SK-N-SH treated with all-trans-retinoic acid at 6 μM for 48 hours (cell line): ENCODE measurements at regions not wholly inside any gene's neighbourhood (a gene's known extent, or its start where the extent isn't known, plus 50 kb on each side); places are given as distances from the start of the nearest gene placed in this dataset.

Experiments used
- ATAC-seq: fragments of 200-7000 bp; cut with Tn5 transposase; 3 replicates; pipeline ENCODE4 v1.9.1; 2020; ENCODE audit warnings: mild to moderate bottlenecking, moderate library complexity
- ARNTL ChIP-seq: fragments of 450-650 bp; formaldehyde crosslinking; IDR thresholded peaks from 2 replicates; pipeline ENCODE4 v1.5.0; 2020; ENCODE audit warnings: low read depth, mild to moderate bottlenecking, moderate library complexity, borderline replicate concordance
- BACH2 ChIP-seq: fragments of 250-450 bp; sonication (Bioruptor Pico); IDR thresholded peaks from 2 replicates; pipeline ENCODE4 v1.9.0; 2021; ENCODE audit warnings: mild to moderate bottlenecking, borderline replicate concordance
- CREB5 ChIP-seq: fragments of 250-450 bp; sonication (Bioruptor Pico); IDR thresholded peaks from 2 replicates; pipeline ENCODE4 v1.5.1; 2020; ENCODE audit warnings: low read depth, mild to moderate bottlenecking, moderate library complexity
- CSDC2 ChIP-seq: fragments of 250-450 bp; sonication (Bioruptor Pico); IDR thresholded peaks from 2 replicates; pipeline ENCODE4 v1.5.0; 2020; ENCODE audit warnings: mild to moderate bottlenecking, moderate library complexity
- CSRNP3 ChIP-seq: fragments of 250-450 bp; sonication (Bioruptor Pico); IDR thresholded peaks from 2 replicates; pipeline ENCODE4 v1.5.1; 2021; ENCODE audit warnings: mild to moderate bottlenecking, moderate library complexity
- GLIS3 ChIP-seq: fragments of 250-450 bp; sonication (Bioruptor Pico); IDR thresholded peaks from 2 replicates; pipeline ENCODE4 v1.5.0; 2020; ENCODE audit warnings: mild to moderate bottlenecking, moderate library complexity
- ISL1 ChIP-seq: fragments of 250-450 bp; sonication (Bioruptor Pico); IDR thresholded peaks from 2 replicates; pipeline ENCODE4 v2.1.2; 2022; ENCODE audit warnings: mild to moderate bottlenecking, moderate library complexity
- OSR1 ChIP-seq: fragments of 250-450 bp; sonication (Bioruptor Pico); IDR thresholded peaks from 2 replicates; pipeline ENCODE4 v1.8.0; 2022; ENCODE audit warnings: moderate library complexity, mild to moderate bottlenecking, inconsistent platforms
- PATZ1 ChIP-seq: fragments of 250-450 bp; sonication (Bioruptor Pico); IDR thresholded peaks from 2 replicates; pipeline ENCODE4 v1.8.0; 2020; ENCODE audit warnings: mild to moderate bottlenecking, moderate library complexity, borderline replicate concordance
- POU6F1 ChIP-seq: fragments of 250-450 bp; sonication (Bioruptor Pico); IDR thresholded peaks from 2 replicates; pipeline ENCODE4 v1.8.0; 2021; ENCODE audit warnings: low read depth, mild to moderate bottlenecking, moderate library complexity, borderline replicate concordance
- PPARA ChIP-seq: fragments of 250-450 bp; sonication (Bioruptor Pico); IDR thresholded peaks from 2 replicates; pipeline ENCODE4 v1.5.0; 2020; ENCODE audit warnings: mild to moderate bottlenecking, borderline replicate concordance
- RARB ChIP-seq: fragments of 250-450 bp; sonication (Bioruptor Pico); IDR thresholded peaks from 2 replicates; pipeline ENCODE4 v1.8.0; 2021; ENCODE audit warnings: mild to moderate bottlenecking, moderate library complexity
- SNAI2 ChIP-seq: fragments of 250-450 bp; sonication (Bioruptor Pico); IDR thresholded peaks from 2 replicates; pipeline ENCODE4 v1.5.0; 2020; ENCODE audit warnings: mild to moderate bottlenecking, moderate library complexity
- TCF4 ChIP-seq: fragments of 250-450 bp; sonication (Bioruptor Pico); IDR thresholded peaks from 2 replicates; pipeline ENCODE4 v1.8.0; 2021; ENCODE audit warnings: mild to moderate bottlenecking, moderate library complexity, borderline replicate concordance
- TOX ChIP-seq: fragments of 250-450 bp; sonication (Bioruptor Pico); IDR thresholded peaks from 2 replicates; pipeline ENCODE4 v1.8.0; 2021; ENCODE audit warnings: mild to moderate bottlenecking, moderate library complexity, borderline replicate concordance
- TSHZ2 ChIP-seq: fragments of 250-450 bp; sonication (Bioruptor Pico); IDR thresholded peaks from 2 replicates; pipeline ENCODE4 v1.5.0; 2020; ENCODE audit warnings: mild to moderate bottlenecking, moderate library complexity
- ZC3H10 ChIP-seq: fragments of 250-450 bp; sonication (Bioruptor Pico); IDR thresholded peaks from 2 replicates; pipeline ENCODE4 v1.5.1; 2021; ENCODE audit warnings: mild to moderate bottlenecking, moderate library complexity
- ZFP3 ChIP-seq: fragments of 250-450 bp; sonication (Bioruptor Pico); IDR thresholded peaks from 2 replicates; pipeline ENCODE4 v1.5.0; 2020; ENCODE audit warnings: mild to moderate bottlenecking, moderate library complexity
- ZFP30 ChIP-seq: fragments of 450-650 bp; formaldehyde crosslinking; IDR thresholded peaks from 2 replicates; pipeline ENCODE4 v1.5.0; 2022; ENCODE audit warnings: mild to moderate bottlenecking, moderate library complexity
- ZNF565 ChIP-seq: fragments of 450-650 bp; formaldehyde crosslinking; conservative IDR thresholded peaks from 2 replicates; pipeline ENCODE4 v1.5.0; 2020; ENCODE audit warnings: low read depth, mild to moderate bottlenecking, moderate library complexity
- ZNF70 ChIP-seq: fragments of 450-650 bp; formaldehyde crosslinking; IDR thresholded peaks from 2 replicates; pipeline ENCODE4 v1.5.0; 2020; ENCODE audit warnings: mild to moderate bottlenecking, moderate library complexity
- ZNF8 ChIP-seq: fragments of 450-650 bp; formaldehyde crosslinking; IDR thresholded peaks from 2 replicates; pipeline ENCODE4 v1.5.0; 2020; ENCODE audit warnings: mild to moderate bottlenecking, moderate library complexity

GRCh38 chr4:123286903-123287466 lies 109.6 kb upstream of the SPRY1 start:
- no peak for ATAC-seq
- TF ChIP-seq TCF4, result no peak
- TF ChIP-seq RARB (CRISPR knock-in tag), result no peak
- TF ChIP-seq TSHZ2, result no peak
- no peak for TF ChIP-seq GLIS3 (CRISPR knock-in tag)
- TF ChIP-seq ZFP3, result no peak
- TF ChIP-seq ZC3H10 (CRISPR knock-in tag), result no peak
- TF ChIP-seq CREB5 (CRISPR knock-in tag), result no peak
- TF ChIP-seq, all 23 proteins: peak for 0

GRCh38 chr4:123288309-123289025 lies 108.1 kb upstream of the SPRY1 start:
- no peak for ATAC-seq
- TF ChIP-seq ZFP30 (CRISPR knock-in tag), result no peak
- TF ChIP-seq GLIS3 (CRISPR knock-in tag), result no peak
- no peak for TF ChIP-seq TSHZ2
- no peak for TF ChIP-seq SNAI2 (CRISPR knock-in tag)
- no peak for TF ChIP-seq POU6F1
- no peak for TF ChIP-seq ZNF565 (CRISPR knock-in tag)
- no peak for TF ChIP-seq ZC3H10 (CRISPR knock-in tag)
- no peak for TF ChIP-seq PPARA
- TF ChIP-seq ISL1 (CRISPR knock-in tag), result no peak
- no peak for TF ChIP-seq CSRNP3 (CRISPR knock-in tag)
- no peak for TF ChIP-seq ZNF70 (CRISPR knock-in tag)
- TF ChIP-seq ZFP3, result no peak
- TF ChIP-seq CSDC2, result no peak
- no peak for TF ChIP-seq OSR1 (CRISPR knock-in tag)

GRCh38 chr4:123291329-123291728 lies 105.3 kb upstream of the SPRY1 start:
- no peak for TF ChIP-seq RARB (CRISPR knock-in tag)
- no peak for TF ChIP-seq BACH2 (CRISPR knock-in tag)
- no peak for TF ChIP-seq ZNF8 (CRISPR knock-in tag)
- TF ChIP-seq TCF4, result no peak
- no peak for TF ChIP-seq CSRNP3 (CRISPR knock-in tag)
- TF ChIP-seq PATZ1 (CRISPR knock-in tag), result no peak
- TF ChIP-seq TOX (CRISPR knock-in tag), result no peak
- no peak for TF ChIP-seq CREB5 (CRISPR knock-in tag)
- no peak for TF ChIP-seq ARNTL
- no peak for ATAC-seq
